Stimulated activated CD8-positive, alpha-beta memory T cell treated with anti-CD3 and anti-CD28 coated beads, Interleukin-15, amount 100 ng/mL, for 48 hours (primary cell): ENCODE measurements at regions not wholly inside any gene's neighbourhood (a gene's known extent, or its start where the extent isn't known, plus 50 kb on each side); places are given as distances from the start of the nearest gene placed in this dataset.

Source experiments
- DNase-seq, 2 donors: peaks; one replicate each; pipeline ENCODE4 v3.0.0-alpha.2; 2020; ENCODE audit warnings: low read depth in 2 of 2

GRCh38 chr14:100673807-100674154, 52.9 kb upstream of the DLK1 start:
- no peak for DNase-seq

- DNase-seq = no peak
Measured at GRCh38 chr14:100674428-100674827, 52.3 kb upstream of the DLK1 start.

- DNase-seq = no peak
Measured at GRCh38 chr14:100674897-100675619, 51.6 kb upstream of the DLK1 start.

- no peak for DNase-seq
Measured at GRCh38 chr14:100675699-100676684, 50.7 kb upstream of the DLK1 start.
